ENCODE measurements at regions not wholly inside any gene's neighbourhood (a gene's known extent, or its start where the extent isn't known, plus 50 kb on each side); places are given as distances from the start of the nearest gene placed in this dataset.

DNA sequence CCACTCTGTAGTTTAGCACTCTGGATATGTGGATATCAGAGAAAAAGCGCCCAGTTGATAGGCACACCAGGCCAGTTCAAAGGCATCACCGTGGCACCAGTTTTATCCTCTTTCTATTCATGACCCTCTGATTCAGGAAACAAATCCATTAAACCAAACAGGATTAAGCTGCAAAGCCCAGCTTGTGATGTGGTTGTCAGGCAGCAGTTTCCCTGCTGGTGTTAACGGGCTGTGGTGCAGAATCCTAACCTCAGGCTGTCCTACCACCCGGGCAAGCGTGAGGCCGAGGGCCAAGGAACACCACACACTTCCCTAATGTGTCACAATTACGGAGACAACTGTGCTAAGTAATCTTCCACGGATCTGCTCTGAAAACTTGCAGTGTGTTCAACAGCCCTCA lies 209.1 kb downstream of the OLFM4 start:
- TF ChIP-seq EZH2phosphoT487 (IDR thresholded peaks at IDR 0.05; ENCODE audit: low read depth, severe bottlenecking, unreplicated experiment) (no peak), EZH2 (IDR thresholded peaks at IDR 0.05; ENCODE audit: borderline replicate concordance) (no peak)
- TF ChIP-seq, protein P1, sequence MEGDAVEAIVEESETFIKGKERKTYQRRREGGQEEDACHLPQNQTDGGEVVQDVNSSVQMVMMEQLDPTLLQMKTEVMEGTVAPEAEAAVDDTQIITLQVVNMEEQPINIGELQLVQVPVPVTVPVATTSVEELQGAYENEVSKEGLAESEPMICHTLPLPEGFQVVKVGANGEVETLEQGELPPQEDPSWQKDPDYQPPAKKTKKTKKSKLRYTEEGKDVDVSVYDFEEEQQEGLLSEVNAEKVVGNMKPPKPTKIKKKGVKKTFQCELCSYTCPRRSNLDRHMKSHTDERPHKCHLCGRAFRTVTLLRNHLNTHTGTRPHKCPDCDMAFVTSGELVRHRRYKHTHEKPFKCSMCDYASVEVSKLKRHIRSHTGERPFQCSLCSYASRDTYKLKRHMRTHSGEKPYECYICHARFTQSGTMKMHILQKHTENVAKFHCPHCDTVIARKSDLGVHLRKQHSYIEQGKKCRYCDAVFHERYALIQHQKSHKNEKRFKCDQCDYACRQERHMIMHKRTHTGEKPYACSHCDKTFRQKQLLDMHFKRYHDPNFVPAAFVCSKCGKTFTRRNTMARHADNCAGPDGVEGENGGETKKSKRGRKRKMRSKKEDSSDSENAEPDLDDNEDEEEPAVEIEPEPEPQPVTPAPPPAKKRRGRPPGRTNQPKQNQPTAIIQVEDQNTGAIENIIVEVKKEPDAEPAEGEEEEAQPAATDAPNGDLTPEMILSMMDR (IDR thresholded peaks at IDR 0.05; ENCODE audit: poor library complexity): no peak
